ENCODE measurements at regions not wholly inside any gene's neighbourhood (a gene's known extent, or its start where the extent isn't known, plus 50 kb on each side); places are given as distances from the start of the nearest gene placed in this dataset.
"Not testable (repeated sequence)": the region's sequence is repeated elsewhere in the genome, so short reads cannot be mapped to it uniquely, and the experiment has no call there.

GRCh38 chr12:47610686-47611252, 95.1 kb downstream of the RPAP3 start:
- TF ChIP-seq MYC (IDR thresholded peaks at IDR 0.05; ENCODE audit: low read depth, low read length) (no peak), POLR2A (IDR thresholded peaks at IDR 0.05; ENCODE audit: extremely low read depth, insufficient read length) (no peak)
- TF ChIP-seq, protein P1, sequence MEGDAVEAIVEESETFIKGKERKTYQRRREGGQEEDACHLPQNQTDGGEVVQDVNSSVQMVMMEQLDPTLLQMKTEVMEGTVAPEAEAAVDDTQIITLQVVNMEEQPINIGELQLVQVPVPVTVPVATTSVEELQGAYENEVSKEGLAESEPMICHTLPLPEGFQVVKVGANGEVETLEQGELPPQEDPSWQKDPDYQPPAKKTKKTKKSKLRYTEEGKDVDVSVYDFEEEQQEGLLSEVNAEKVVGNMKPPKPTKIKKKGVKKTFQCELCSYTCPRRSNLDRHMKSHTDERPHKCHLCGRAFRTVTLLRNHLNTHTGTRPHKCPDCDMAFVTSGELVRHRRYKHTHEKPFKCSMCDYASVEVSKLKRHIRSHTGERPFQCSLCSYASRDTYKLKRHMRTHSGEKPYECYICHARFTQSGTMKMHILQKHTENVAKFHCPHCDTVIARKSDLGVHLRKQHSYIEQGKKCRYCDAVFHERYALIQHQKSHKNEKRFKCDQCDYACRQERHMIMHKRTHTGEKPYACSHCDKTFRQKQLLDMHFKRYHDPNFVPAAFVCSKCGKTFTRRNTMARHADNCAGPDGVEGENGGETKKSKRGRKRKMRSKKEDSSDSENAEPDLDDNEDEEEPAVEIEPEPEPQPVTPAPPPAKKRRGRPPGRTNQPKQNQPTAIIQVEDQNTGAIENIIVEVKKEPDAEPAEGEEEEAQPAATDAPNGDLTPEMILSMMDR (IDR thresholded peaks at IDR 0.05; ENCODE audit: low read depth, low read length) = no peak
- TF ChIP-seq, protein P2, sequence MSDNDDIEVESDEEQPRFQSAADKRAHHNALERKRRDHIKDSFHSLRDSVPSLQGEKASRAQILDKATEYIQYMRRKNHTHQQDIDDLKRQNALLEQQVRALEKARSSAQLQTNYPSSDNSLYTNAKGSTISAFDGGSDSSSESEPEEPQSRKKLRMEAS (IDR thresholded peaks at IDR 0.05; ENCODE audit: low read depth, low read length) = no peak
- DNase-seq (ENCODE audit: low read depth) = no peak
- no peak overlapping the region for H3K4me3 ChIP-seq (ENCODE audit: low read depth, low read length)

DNA sequence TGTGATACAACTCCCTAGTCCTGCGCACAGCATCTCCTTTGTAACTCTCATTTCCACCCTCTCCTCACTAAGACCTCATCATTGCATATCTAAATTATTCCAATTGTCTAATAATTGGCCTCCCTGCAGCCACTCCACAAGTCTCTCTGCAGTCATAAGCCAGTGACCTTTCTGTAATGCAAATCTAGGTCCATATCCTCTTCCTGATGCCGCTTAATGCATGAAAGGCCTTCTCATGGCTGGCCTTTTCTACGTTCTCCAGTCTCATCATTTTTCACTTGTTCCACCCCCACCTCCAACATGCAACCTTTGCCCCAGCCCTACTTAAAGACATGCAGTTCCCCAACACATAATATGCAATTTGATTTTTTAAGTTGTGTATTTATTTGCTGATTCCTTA, 96.0 kb downstream of the RPAP3 start:
- no peak for TF ChIP-seq POLR2A (IDR thresholded peaks at IDR 0.05; ENCODE audit: extremely low read depth, insufficient read length)
- no peak for TF ChIP-seq MYC (IDR thresholded peaks at IDR 0.05; ENCODE audit: low read depth, low read length)
- TF ChIP-seq, protein P1 (IDR thresholded peaks at IDR 0.05; ENCODE audit: low read depth, low read length) = no peak
- H3K4me3 ChIP-seq (ENCODE audit: low read depth, low read length) = no peak overlapping the region
- no peak for DNase-seq (ENCODE audit: low read depth)

- peak; percentile 61 for DNase-seq (ENCODE audit: low read depth)
- not testable (repeated sequence) for H3K4me3 ChIP-seq (ENCODE audit: low read depth, low read length)
Measured at GRCh38 chr12:47608671-47609070, 97.2 kb downstream of the RPAP3 start.

DNA sequence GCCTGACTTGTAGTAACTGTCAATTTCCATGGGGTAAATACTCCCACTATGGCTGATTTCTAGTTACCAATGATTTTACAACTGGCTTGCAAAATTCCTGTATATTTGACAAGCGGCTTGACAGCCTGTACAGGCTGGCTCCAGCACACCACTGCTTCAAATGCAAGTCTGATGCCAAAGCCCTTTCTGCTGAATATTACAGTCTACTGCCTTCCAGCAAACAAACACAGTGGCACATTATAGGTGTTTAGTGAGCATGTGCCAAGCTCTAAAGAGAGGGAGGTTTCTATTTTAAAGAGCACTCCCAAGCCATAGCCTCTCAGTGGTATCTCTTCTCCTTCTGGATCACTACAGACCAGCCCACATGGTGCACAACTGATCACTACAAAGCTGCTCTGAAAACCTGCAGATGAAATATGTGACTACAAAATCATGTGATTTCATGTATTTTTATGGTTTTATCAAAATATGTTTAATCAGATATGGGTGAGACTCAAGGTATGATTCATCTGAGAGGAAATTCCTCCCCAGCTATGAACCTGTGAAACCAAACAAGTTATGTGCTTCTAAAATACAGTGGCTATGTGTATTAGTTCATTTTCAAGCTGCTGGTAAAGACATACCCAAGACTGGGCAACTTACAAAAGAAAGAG, 101.5 kb downstream of the RPAP3 start:
- TF ChIP-seq POLR2A (IDR thresholded peaks at IDR 0.05; ENCODE audit: extremely low read depth, insufficient read length) = no peak
- TF ChIP-seq MYC (IDR thresholded peaks at IDR 0.05; ENCODE audit: low read depth, low read length) = no peak
- TF ChIP-seq, protein P1 (IDR thresholded peaks at IDR 0.05; ENCODE audit: low read depth, low read length) = no peak
- TF ChIP-seq, protein P2 (IDR thresholded peaks at IDR 0.05; ENCODE audit: low read depth, low read length) = no peak
- DNase-seq (ENCODE audit: low read depth) = no peak
- no peak overlapping the region for H3K4me3 ChIP-seq (ENCODE audit: low read depth, low read length)

DNA sequence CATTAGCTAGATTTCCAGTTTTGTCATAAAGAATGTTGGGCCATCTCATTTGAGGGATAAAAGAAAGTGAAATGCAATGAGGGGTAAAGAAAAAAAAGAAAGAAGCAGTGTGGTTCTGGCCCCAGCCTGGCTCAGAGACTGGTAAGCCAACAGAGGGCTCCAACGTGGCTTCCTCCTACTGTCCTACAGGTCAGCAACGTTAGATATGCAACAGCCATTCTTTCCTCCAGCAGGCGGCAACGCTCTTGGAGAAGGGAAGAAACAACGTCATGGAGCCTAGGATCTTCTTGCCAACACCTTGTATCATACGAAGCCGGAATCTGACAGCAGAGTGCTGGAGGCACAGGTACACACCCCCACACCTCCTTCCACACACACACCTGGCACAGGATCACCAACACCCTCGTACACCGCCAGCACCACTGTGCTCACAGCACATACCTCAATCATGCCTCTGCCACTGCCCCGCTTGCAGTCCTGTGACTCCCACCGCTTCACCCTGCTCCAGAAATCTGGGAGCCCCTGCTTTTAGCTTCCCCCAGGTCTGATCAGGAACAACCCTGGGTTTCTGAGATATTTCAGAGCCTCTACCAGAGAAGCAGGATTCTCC, 102.8 kb downstream of the RPAP3 start:
- no peak for DNase-seq (ENCODE audit: low read depth)
- no peak overlapping the region for H3K4me3 ChIP-seq (ENCODE audit: low read depth, low read length)
- no peak for TF ChIP-seq POLR2A (IDR thresholded peaks at IDR 0.05; ENCODE audit: extremely low read depth, insufficient read length)
- TF ChIP-seq, protein P2 (IDR thresholded peaks at IDR 0.05; ENCODE audit: low read depth, low read length) = no peak
- TF ChIP-seq MYC (IDR thresholded peaks at IDR 0.05; ENCODE audit: low read depth, low read length) = no peak
- TF ChIP-seq, protein P1 (IDR thresholded peaks at IDR 0.05; ENCODE audit: low read depth, low read length) = no peak

DNA sequence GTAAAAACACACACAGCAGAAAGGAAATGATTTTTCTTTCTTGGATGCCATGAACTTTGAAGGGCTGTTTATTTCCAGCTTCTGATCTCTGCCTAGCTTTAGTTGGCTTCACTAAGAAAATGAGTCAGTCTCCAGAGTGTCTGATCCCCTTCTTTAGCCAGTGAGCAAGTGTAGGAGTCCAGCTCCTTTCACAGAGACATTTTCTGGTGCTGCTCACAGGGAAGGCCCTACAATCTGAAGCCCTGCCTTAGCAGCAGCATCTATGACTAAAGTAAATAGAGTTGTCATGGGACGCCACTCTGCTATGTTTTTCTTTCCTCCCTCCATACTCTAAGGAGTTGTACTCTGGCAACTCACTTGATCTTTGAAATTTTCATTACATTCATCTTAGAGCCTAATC, 103.5 kb downstream of the RPAP3 start:
- DNase-seq (ENCODE audit: low read depth) = no peak
- TF ChIP-seq, protein P2 (IDR thresholded peaks at IDR 0.05; ENCODE audit: low read depth, low read length) = no peak
- no peak for TF ChIP-seq POLR2A (IDR thresholded peaks at IDR 0.05; ENCODE audit: extremely low read depth, insufficient read length)
- TF ChIP-seq MYC (IDR thresholded peaks at IDR 0.05; ENCODE audit: low read depth, low read length) = no peak
- TF ChIP-seq, protein P1 (IDR thresholded peaks at IDR 0.05; ENCODE audit: low read depth, low read length) = no peak

More for the DNA sequence above, 103.5 kb downstream of the RPAP3 start:
- H3K4me3 ChIP-seq (ENCODE audit: low read depth, low read length) = no peak overlapping the region

Measured in NB4 (cell line).